Liver (tissue), 8 donors: ENCODE measurements at regions not wholly inside any gene's neighbourhood (a gene's known extent, or its start where the extent isn't known, plus 50 kb on each side); places are given as distances from the start of the nearest gene placed in this dataset.

ENCODE experiments used
- DNase-seq: peaks from one replicate; pipeline ENCODE4 v3.0.0-alpha.2; 2017; ENCODE audit warnings: low spot score
- H3K27ac ChIP-seq, 2 donors: one replicate each; pipeline ENCODE4 v1.7.0; 2013; ENCODE audit warnings: inconsistent platforms in 2 of 2, low read length in 2 of 2, control low read depth in 1 of 2, low read depth in 1 of 2, mild to moderate bottlenecking in 1 of 2
- H3K27me3 ChIP-seq, 4 donors: one replicate each; pipeline versions ENCODE4 v1.6.1 to v1.7.0; 2013; ENCODE audit warnings: low read length in 3 of 4, inconsistent platforms in 1 of 4, mild to moderate bottlenecking in 1 of 4, moderate library complexity in 1 of 4; ENCODE audit not compliant: control insufficient read depth in 4 of 4, insufficient read depth in 4 of 4
- H3K36me3 ChIP-seq, 4 donors: one replicate each; pipeline versions ENCODE4 v1.6.1 to v1.7.0; 2013; ENCODE audit warnings: low read length in 3 of 4, mild to moderate bottlenecking in 3 of 4, low read depth in 1 of 4, moderate library complexity in 1 of 4; ENCODE audit not compliant: control insufficient read depth in 4 of 4, insufficient read depth in 3 of 4
- H3K4me1 ChIP-seq, 4 donors: one replicate each; pipeline versions ENCODE4 v1.6.1 to v1.7.0; 2013; ENCODE audit warnings: low read length in 3 of 4, mild to moderate bottlenecking in 3 of 4, moderate library complexity in 1 of 4; ENCODE audit not compliant: control insufficient read depth in 4 of 4, insufficient read depth in 4 of 4
- H3K4me3 ChIP-seq, 3 donors: one replicate each; pipeline versions ENCODE4 v1.6.1 to v1.7.0; 2013; ENCODE audit warnings: low read length in 3 of 3, control low read depth in 1 of 3, low read depth in 1 of 3, mild to moderate bottlenecking in 1 of 3
- H3K9ac ChIP-seq, 2 donors: one replicate each; pipeline ENCODE4 v1.7.0; 2013; ENCODE audit warnings: low read length in 2 of 2, mild to moderate bottlenecking in 2 of 2, moderate library complexity in 2 of 2, control low read depth in 1 of 2, low read depth in 1 of 2
- H3K9me3 ChIP-seq, 4 donors: one replicate each; pipeline versions ENCODE4 v1.6.1 to v1.7.0; 2013; ENCODE audit warnings: low read length in 3 of 4; ENCODE audit not compliant: control insufficient read depth in 4 of 4
- EGR1 ChIP-seq, 2 donors: IDR thresholded peaks; 2 replicates each; pipeline ENCODE4 v1.6.1; 2016 to 2018; ENCODE audit warnings: antibody characterized with exemption in 2 of 2, low read depth in 2 of 2
- FOXA1 ChIP-seq: IDR thresholded peaks from 2 replicates; pipeline ENCODE4 v1.6.1; 2016; ENCODE audit warnings: antibody characterized with exemption
- FOXA2 ChIP-seq: IDR thresholded peaks from 2 replicates; pipeline ENCODE4 v1.6.1; 2016; ENCODE audit warnings: antibody characterized with exemption
- GABPA ChIP-seq, 2 donors: IDR thresholded peaks in 1 of 2; conservative IDR thresholded peaks in 1 of 2; 2 replicates each; pipeline ENCODE4 v1.6.1; 2016; ENCODE audit warnings: antibody characterized with exemption in 2 of 2, mild to moderate bottlenecking in 1 of 2, moderate library complexity in 1 of 2
- HNF4A ChIP-seq, 2 donors: conservative IDR thresholded peaks; 2 replicates each; pipeline ENCODE4 v1.6.1; 2016; ENCODE audit warnings: antibody characterized with exemption in 2 of 2, mild to moderate bottlenecking in 2 of 2
- HNF4G ChIP-seq: IDR thresholded peaks from 2 replicates; pipeline ENCODE4 v1.6.1; 2016; ENCODE audit warnings: antibody characterized with exemption
- JUND ChIP-seq, 2 donors: IDR thresholded peaks; 2 replicates each; pipeline ENCODE4 v1.6.1; 2016; ENCODE audit warnings: antibody characterized with exemption in 2 of 2
- NR2F2 ChIP-seq: IDR thresholded peaks from 2 replicates; pipeline ENCODE4 v1.6.1; 2016; ENCODE audit warnings: antibody characterized with exemption
- RAD21 ChIP-seq, 2 donors: IDR thresholded peaks; 2 replicates each; pipeline ENCODE4 v1.6.1; 2016; ENCODE audit warnings: antibody characterized with exemption in 2 of 2, mild to moderate bottlenecking in 2 of 2
- RXRA ChIP-seq, 2 donors: IDR thresholded peaks; 2 replicates each; pipeline ENCODE4 v1.6.1; 2017 to 2018; ENCODE audit warnings: antibody characterized with exemption in 2 of 2, mild to moderate bottlenecking in 1 of 2
- SP1 ChIP-seq: IDR thresholded peaks from 2 replicates; pipeline ENCODE4 v1.6.1; 2018; ENCODE audit warnings: antibody characterized with exemption, mild to moderate bottlenecking
- TAF1 ChIP-seq: conservative IDR thresholded peaks from 2 replicates; pipeline ENCODE4 v1.6.1; 2016; ENCODE audit warnings: antibody characterized with exemption, mild to moderate bottlenecking
- YY1 ChIP-seq: IDR thresholded peaks from 2 replicates; pipeline ENCODE4 v1.6.1; 2016; ENCODE audit warnings: antibody characterized with exemption, mild to moderate bottlenecking
- WGBS: extraction: QIAGEN DNeasy Blood & Tissue Kit; methylation state at CpG from one replicate; pipeline ENCODE4 v1.1.7; 2013; 5-methylcytosine and 5-hydroxymethylcytosine counted together
- TF ChIP-seq, protein P1 (sequence below): IDR thresholded peaks from 2 replicates; pipeline ENCODE4 v1.6.1; 2016; ENCODE audit warnings: antibody characterized with exemption, mild to moderate bottlenecking
- TF ChIP-seq, protein P2 (sequence below): IDR thresholded peaks from 2 replicates; pipeline ENCODE4 v1.6.1; 2016; ENCODE audit warnings: antibody characterized with exemption
- TF ChIP-seq, protein P3 (sequence below): IDR thresholded peaks from 2 replicates; pipeline ENCODE4 v1.6.1; 2016; ENCODE audit warnings: antibody characterized with exemption
- TF ChIP-seq, protein P4 (sequence below): fragments of 150-350 bp; IDR thresholded peaks from 2 replicates; pipeline ENCODE4 v1.5.1; 2017; ENCODE audit warnings: improper control_type of control experiment, low read depth, low read length; ENCODE audit not compliant: missing input control
- TF ChIP-seq, protein P5 (sequence below): IDR thresholded peaks from 2 replicates; pipeline ENCODE4 v1.6.1; 2016; ENCODE audit warnings: antibody characterized with exemption
- donor health status: healthy.
- donor health status: healthy.
- donor health status: healthy.
- donor health status: healthy.
- donor health status: healthy.

DNA sequence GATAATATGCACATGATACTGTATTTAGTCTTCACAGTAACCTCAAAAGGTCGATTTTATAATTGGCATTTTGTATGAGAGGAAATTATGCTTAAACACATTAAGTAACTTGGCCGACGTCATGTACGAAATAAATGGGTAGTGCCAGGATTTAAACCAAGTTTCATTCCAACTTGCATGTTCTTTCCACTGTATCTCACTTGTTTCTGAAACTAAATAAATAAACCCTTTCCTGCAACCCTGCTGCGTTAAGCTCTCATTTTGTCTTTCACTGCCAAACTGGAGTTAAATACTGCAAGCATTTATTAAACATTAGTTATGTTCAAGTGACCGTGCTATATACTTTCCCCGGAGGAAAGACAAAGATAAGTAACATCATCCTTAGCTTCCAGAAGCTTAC lies 293.9 kb upstream of the PRKD1 start (continued):
- TF ChIP-seq, protein P1, sequence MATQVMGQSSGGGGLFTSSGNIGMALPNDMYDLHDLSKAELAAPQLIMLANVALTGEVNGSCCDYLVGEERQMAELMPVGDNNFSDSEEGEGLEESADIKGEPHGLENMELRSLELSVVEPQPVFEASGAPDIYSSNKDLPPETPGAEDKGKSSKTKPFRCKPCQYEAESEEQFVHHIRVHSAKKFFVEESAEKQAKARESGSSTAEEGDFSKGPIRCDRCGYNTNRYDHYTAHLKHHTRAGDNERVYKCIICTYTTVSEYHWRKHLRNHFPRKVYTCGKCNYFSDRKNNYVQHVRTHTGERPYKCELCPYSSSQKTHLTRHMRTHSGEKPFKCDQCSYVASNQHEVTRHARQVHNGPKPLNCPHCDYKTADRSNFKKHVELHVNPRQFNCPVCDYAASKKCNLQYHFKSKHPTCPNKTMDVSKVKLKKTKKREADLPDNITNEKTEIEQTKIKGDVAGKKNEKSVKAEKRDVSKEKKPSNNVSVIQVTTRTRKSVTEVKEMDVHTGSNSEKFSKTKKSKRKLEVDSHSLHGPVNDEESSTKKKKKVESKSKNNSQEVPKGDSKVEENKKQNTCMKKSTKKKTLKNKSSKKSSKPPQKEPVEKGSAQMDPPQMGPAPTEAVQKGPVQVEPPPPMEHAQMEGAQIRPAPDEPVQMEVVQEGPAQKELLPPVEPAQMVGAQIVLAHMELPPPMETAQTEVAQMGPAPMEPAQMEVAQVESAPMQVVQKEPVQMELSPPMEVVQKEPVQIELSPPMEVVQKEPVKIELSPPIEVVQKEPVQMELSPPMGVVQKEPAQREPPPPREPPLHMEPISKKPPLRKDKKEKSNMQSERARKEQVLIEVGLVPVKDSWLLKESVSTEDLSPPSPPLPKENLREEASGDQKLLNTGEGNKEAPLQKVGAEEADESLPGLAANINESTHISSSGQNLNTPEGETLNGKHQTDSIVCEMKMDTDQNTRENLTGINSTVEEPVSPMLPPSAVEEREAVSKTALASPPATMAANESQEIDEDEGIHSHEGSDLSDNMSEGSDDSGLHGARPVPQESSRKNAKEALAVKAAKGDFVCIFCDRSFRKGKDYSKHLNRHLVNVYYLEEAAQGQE, result no peak

DNA sequence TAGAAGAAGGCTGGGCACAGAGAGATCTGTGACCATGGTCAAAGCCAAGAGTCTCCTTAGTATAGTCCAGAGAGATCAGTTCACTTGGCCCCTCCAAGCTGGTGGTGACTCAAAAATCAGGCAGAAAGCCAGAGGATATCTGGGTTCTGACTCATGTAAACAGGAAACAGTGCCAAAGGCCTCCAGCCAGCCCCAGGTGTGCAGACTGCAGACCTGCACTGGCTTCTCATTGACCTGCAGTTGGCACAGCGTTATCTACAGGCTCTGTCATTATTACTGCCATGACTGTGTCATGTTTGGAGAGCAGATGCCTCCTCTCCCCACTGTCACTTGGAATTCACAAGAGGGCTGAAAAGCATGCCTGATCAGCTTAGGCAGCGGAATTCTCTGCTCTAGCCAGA lies 295.7 kb upstream of the PRKD1 start:
- no peaks in the 10 kb centered on the region for H3K36me3 ChIP-seq
- WGBS, result 18% methylated on average over 2 of the region's 2 CpGs
- no peaks in the 10 kb centered on the region for H3K27me3 ChIP-seq
- peak overlapping the region; percentile 39 to 62 for H3K27ac ChIP-seq
- peaks cover 4 to 19% (median 10%) of the 10 kb centered on the region in 4 donors for H3K4me1 ChIP-seq
- TF ChIP-seq YY1, result peak; percentile 52
- TF ChIP-seq, protein P2, sequence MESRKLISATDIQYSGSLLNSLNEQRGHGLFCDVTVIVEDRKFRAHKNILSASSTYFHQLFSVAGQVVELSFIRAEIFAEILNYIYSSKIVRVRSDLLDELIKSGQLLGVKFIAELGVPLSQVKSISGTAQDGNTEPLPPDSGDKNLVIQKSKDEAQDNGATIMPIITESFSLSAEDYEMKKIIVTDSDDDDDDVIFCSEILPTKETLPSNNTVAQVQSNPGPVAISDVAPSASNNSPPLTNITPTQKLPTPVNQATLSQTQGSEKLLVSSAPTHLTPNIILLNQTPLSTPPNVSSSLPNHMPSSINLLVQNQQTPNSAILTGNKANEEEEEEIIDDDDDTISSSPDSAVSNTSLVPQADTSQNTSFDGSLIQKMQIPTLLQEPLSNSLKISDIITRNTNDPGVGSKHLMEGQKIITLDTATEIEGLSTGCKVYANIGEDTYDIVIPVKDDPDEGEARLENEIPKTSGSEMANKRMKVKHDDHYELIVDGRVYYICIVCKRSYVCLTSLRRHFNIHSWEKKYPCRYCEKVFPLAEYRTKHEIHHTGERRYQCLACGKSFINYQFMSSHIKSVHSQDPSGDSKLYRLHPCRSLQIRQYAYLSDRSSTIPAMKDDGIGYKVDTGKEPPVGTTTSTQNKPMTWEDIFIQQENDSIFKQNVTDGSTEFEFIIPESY, result peak; percentile 62
- TF ChIP-seq NR2F2, result peak; percentile 51
- TF ChIP-seq JUND (IDR thresholded peaks at IDR 0.05), result peak; percentile 90 to 98
- TF ChIP-seq, protein P3, sequence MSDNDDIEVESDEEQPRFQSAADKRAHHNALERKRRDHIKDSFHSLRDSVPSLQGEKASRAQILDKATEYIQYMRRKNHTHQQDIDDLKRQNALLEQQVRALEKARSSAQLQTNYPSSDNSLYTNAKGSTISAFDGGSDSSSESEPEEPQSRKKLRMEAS, result peak; percentile 54
- peak in 1 of 2 donors; percentile 49 for TF ChIP-seq GABPA (IDR thresholded peaks at IDR 0.05 in 1 of 2, conservative IDR thresholded peaks at IDR 0.05 in 1 of 2)
- TF ChIP-seq SP1, result peak; percentile 44
- TF ChIP-seq TAF1, result no peak
- no peak for TF ChIP-seq RAD21 (IDR thresholded peaks at IDR 0.05)
- TF ChIP-seq, protein P4, sequence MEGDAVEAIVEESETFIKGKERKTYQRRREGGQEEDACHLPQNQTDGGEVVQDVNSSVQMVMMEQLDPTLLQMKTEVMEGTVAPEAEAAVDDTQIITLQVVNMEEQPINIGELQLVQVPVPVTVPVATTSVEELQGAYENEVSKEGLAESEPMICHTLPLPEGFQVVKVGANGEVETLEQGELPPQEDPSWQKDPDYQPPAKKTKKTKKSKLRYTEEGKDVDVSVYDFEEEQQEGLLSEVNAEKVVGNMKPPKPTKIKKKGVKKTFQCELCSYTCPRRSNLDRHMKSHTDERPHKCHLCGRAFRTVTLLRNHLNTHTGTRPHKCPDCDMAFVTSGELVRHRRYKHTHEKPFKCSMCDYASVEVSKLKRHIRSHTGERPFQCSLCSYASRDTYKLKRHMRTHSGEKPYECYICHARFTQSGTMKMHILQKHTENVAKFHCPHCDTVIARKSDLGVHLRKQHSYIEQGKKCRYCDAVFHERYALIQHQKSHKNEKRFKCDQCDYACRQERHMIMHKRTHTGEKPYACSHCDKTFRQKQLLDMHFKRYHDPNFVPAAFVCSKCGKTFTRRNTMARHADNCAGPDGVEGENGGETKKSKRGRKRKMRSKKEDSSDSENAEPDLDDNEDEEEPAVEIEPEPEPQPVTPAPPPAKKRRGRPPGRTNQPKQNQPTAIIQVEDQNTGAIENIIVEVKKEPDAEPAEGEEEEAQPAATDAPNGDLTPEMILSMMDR, result no peak
- TF ChIP-seq HNF4G, result no peak
- TF ChIP-seq, protein P1, result peak; percentile 19
- TF ChIP-seq EGR1 (IDR thresholded peaks at IDR 0.05; ENCODE audit: low read depth in 2 of 2), result peak in 1 of 2 donors; percentile 13
- TF ChIP-seq RXRA (IDR thresholded peaks at IDR 0.05), result peak; percentile 58 to 86
- peak; percentile 84 for TF ChIP-seq FOXA1
- TF ChIP-seq, protein P5, sequence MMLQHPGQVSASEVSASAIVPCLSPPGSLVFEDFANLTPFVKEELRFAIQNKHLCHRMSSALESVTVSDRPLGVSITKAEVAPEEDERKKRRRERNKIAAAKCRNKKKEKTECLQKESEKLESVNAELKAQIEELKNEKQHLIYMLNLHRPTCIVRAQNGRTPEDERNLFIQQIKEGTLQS, result peak; percentile 48
- TF ChIP-seq FOXA2, result peak; percentile 85
- peak; percentile 55 to 75 for TF ChIP-seq HNF4A (conservative IDR thresholded peaks at IDR 0.05)
- no peaks in the 10 kb centered on the region for H3K9me3 ChIP-seq
- no peak overlapping the region for H3K4me3 ChIP-seq
- no peak for DNase-seq
- H3K9ac ChIP-seq, result no peak overlapping the region
